MCF 10A (cell line): ENCODE measurements at regions not wholly inside any gene's neighbourhood (a gene's known extent, or its start where the extent isn't known, plus 50 kb on each side); places are given as distances from the start of the nearest gene placed in this dataset.

Experiments used
- BruUV-seq: library from RNA; stranded (reverse); fragments of 400-500 nt; replicated peaks from 2 replicates; lab custom pipeline; 2021; lab: Mats Ljungman, UMichigan
- CTCF ChIA-PET: fragments of 300-600 bp; sonication (Branson Sonifier 250); formaldehyde crosslinking; extraction: SDS; loops from one replicate; lab custom pipeline; 2021; ENCODE audit warnings: antibody characterized with exemption, inconsistent platforms; lab: Yijun Ruan, JAX
- POLR2A ChIA-PET: fragments of 300-600, 350-650 bp; sonication (Branson Sonifier 250); formaldehyde crosslinking; extraction: SDS; loops from one replicate; lab custom pipeline; 2020; ENCODE audit warnings: antibody characterized with exemption, inconsistent platforms; lab: Yijun Ruan, JAX
- DNase-seq: peaks from one replicate; pipeline ENCODE4 v3.0.0-alpha.2; 2018; ENCODE audit not compliant: unreplicated experiment
- H3K27ac Mint-ChIP-seq: one replicate; pipeline ENCODE4 v1.8.0; 2022; ENCODE audit warnings: mild to moderate bottlenecking, low read depth, mixed read lengths; ENCODE audit not compliant: unreplicated experiment
- H3K27me3 Mint-ChIP-seq: one replicate; pipeline ENCODE4 v1.8.0; 2022; ENCODE audit warnings: mixed read lengths; ENCODE audit not compliant: insufficient read depth, unreplicated experiment
- H3K36me3 Mint-ChIP-seq: one replicate; pipeline ENCODE4 v1.8.0; 2022; ENCODE audit warnings: mild to moderate bottlenecking, moderate library complexity, mixed read lengths; ENCODE audit not compliant: insufficient read depth, unreplicated experiment
- H3K4me1 Mint-ChIP-seq: one replicate; pipeline ENCODE4 v1.8.0; 2022; ENCODE audit warnings: mixed read lengths; ENCODE audit not compliant: insufficient read depth, unreplicated experiment
- H3K4me3 Mint-ChIP-seq: one replicate; pipeline ENCODE4 v1.8.0; 2022; ENCODE audit warnings: mild to moderate bottlenecking, moderate library complexity, mixed read lengths; ENCODE audit not compliant: unreplicated experiment
- H3K9me3 Mint-ChIP-seq: one replicate; pipeline ENCODE4 v1.8.0; 2022; ENCODE audit warnings: mixed read lengths; ENCODE audit not compliant: unreplicated experiment
- intact Hi-C: fragments of 100-400 bp; cut with micrococcal nuclease; formaldehyde crosslinking; loops from 2 replicates; pipeline ENCODE4 v1.14.1; 2022
- TF ChIP-seq, protein P1 (sequence below): fragments of 200-600 bp; IDR thresholded peaks from one replicate; pipeline ENCODE4 v1.8.0; 2022; ENCODE audit warnings: antibody characterized with exemption, mild to moderate bottlenecking; ENCODE audit not compliant: unreplicated experiment

- CTCF ChIA-PET = interaction anchor here (0.9 to 1.2 kb wide), 3 partner anchors 10 to 111 kb away, joined by 3 to 4 read pairs (median 3); no protein-coding TSS in a partner anchor
- peaks cover 23% of the 10 kb centered on the region for H3K27me3 Mint-ChIP-seq
Measured at GRCh38 chr17:51487947-51488346, 227.6 kb downstream of the UTP18 start.

GRCh38 chr17:51491416-51491815 is 231.1 kb downstream of the UTP18 start:
- DNase-seq = no peak
- intact Hi-C loops = no loop called here
- BruUV-seq = no TSS peak
- peaks cover 7% of the 10 kb centered on the region for H3K4me1 Mint-ChIP-seq
- TF ChIP-seq, protein P1, sequence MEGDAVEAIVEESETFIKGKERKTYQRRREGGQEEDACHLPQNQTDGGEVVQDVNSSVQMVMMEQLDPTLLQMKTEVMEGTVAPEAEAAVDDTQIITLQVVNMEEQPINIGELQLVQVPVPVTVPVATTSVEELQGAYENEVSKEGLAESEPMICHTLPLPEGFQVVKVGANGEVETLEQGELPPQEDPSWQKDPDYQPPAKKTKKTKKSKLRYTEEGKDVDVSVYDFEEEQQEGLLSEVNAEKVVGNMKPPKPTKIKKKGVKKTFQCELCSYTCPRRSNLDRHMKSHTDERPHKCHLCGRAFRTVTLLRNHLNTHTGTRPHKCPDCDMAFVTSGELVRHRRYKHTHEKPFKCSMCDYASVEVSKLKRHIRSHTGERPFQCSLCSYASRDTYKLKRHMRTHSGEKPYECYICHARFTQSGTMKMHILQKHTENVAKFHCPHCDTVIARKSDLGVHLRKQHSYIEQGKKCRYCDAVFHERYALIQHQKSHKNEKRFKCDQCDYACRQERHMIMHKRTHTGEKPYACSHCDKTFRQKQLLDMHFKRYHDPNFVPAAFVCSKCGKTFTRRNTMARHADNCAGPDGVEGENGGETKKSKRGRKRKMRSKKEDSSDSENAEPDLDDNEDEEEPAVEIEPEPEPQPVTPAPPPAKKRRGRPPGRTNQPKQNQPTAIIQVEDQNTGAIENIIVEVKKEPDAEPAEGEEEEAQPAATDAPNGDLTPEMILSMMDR = no peak
- peaks cover 8% of the 10 kb centered on the region for H3K9me3 Mint-ChIP-seq
- CTCF ChIA-PET = interaction anchor here (0.6 kb wide), 1 partner anchor 13 kb away, joined by 3 read pairs; no protein-coding TSS in a partner anchor
- POLR2A ChIA-PET = no interaction called here
- H3K27me3 Mint-ChIP-seq = peaks cover 30% of the 10 kb centered on the region
- no peak overlapping the region for H3K27ac Mint-ChIP-seq
- peaks cover 4% of the 10 kb centered on the region for H3K36me3 Mint-ChIP-seq
- H3K4me3 Mint-ChIP-seq = no peak overlapping the region

More at GRCh38 chr17:51487947-51488346, 227.6 kb downstream of the UTP18 start:
- H3K27ac Mint-ChIP-seq = no peak overlapping the region
- H3K4me1 Mint-ChIP-seq = peaks cover 7% of the 10 kb centered on the region
- intact Hi-C loops = no loop called here
- H3K36me3 Mint-ChIP-seq = peaks cover 4% of the 10 kb centered on the region
- no TSS peak for BruUV-seq
- peaks cover 8% of the 10 kb centered on the region for H3K9me3 Mint-ChIP-seq
- POLR2A ChIA-PET = no interaction called here
- peak overlapping the region; percentile 20 for H3K4me3 Mint-ChIP-seq
- DNase-seq = peak; percentile 46
- TF ChIP-seq, protein P1 = peak; percentile 28

DNA sequence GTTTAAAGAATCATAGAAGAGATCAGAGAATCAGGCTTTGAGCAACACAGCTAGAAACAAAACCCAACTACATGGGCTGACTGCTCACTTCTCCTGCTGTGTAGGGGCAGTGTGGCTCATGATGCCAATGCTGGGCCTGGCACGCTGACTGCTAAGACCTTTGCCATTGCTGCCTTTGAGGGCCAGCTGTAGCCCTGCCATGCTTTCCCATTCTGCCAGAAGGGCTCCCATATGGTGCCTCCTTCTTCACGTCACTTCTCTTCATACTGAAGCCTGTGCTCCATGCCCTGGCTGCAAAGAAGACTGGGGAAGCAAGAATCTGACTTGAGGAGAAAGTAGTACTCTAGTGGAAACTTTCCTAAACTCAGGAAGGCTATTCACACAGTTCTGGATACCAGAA is 232.9 kb downstream of the UTP18 start:
- no peak overlapping the region for H3K27ac Mint-ChIP-seq
- peaks cover 8% of the 10 kb centered on the region for H3K9me3 Mint-ChIP-seq
- peaks cover 25% of the 10 kb centered on the region for H3K27me3 Mint-ChIP-seq
- peaks cover 4% of the 10 kb centered on the region for H3K36me3 Mint-ChIP-seq
- CTCF ChIA-PET = interaction anchor here (0.6 kb wide), 1 partner anchor 31 kb away, joined by 4 read pairs; no protein-coding TSS in a partner anchor
- intact Hi-C loops = no loop called here
- no peaks in the 10 kb centered on the region for H3K4me1 Mint-ChIP-seq
- TF ChIP-seq, protein P1 = no peak
- no peak for DNase-seq
- no TSS peak for BruUV-seq
- POLR2A ChIA-PET = interaction anchor here (0.7 kb wide), 1 partner anchor 15 kb away, joined by 3 read pairs; no protein-coding TSS in a partner anchor
- H3K4me3 Mint-ChIP-seq = no peak overlapping the region

DNA sequence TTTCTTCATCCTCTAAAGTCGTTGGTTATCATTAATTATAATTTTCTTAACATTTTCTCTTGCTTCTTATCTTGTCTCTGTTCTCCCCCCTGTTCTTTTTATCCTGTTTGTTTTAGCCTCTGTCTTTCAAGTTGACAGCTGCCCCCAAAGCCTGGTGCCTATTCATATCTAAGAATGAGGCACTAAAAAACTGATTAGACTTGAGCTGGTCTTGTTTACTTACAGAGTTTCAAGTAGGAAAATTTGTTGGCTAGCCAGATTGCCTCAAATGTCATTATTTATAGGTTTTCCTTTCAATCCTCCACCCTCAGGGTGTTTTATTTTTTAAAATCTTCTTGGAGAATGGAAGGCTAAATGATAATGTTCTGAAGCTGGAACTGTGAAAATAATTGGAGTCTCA is 236.0 kb downstream of the UTP18 start:
- Mint-ChIP-seq H3K9me3 (peaks cover 8% of the 10 kb centered on the region), H3K4me3 (no peak overlapping the region), H3K27ac (no peak overlapping the region), H3K36me3 (peaks cover 4% of the 10 kb centered on the region), H3K4me1 (no peaks in the 10 kb centered on the region), H3K27me3 (peaks cover 20% of the 10 kb centered on the region)
- TF ChIP-seq, protein P1 = no peak
- intact Hi-C loops = no loop called here
- no TSS peak for BruUV-seq
- POLR2A ChIA-PET = interaction anchor here (1.3 kb wide), 1 partner anchor 10 kb away, joined by 4 read pairs; no protein-coding TSS in a partner anchor
- CTCF ChIA-PET = interaction anchor here (0.9 kb wide), 1 partner anchor 16 kb away, joined by 3 read pairs; no protein-coding TSS in a partner anchor
- DNase-seq = no peak
